H9 (cell line): ENCODE measurements at regions not wholly inside any gene's neighbourhood (a gene's known extent, or its start where the extent isn't known, plus 50 kb on each side); places are given as distances from the start of the nearest gene placed in this dataset.

Experiments
- DNase-seq: peaks from one replicate; pipeline ENCODE4 v3.0.0-alpha.2; 2017
- H2AFZ ChIP-seq: one replicate; pipeline ENCODE4 v1.6.1; 2013; ENCODE audit warnings: mild to moderate bottlenecking, low read length, control low read depth, moderate library complexity
- H2AK5ac ChIP-seq: 2 replicates; pipeline ENCODE4 v1.6.1; 2013; ENCODE audit warnings: low read length, control low read depth, mixed read lengths; ENCODE audit not compliant: insufficient read length
- H2BK120ac ChIP-seq: one replicate; pipeline ENCODE4 v1.6.1; 2013; ENCODE audit warnings: low read depth, mild to moderate bottlenecking, low read length, control low read depth, inconsistent platforms; ENCODE audit not compliant: poor library complexity, severe bottlenecking
- H2BK12ac ChIP-seq: 2 replicates; pipeline ENCODE4 v1.6.1; 2013; ENCODE audit warnings: low read length, control low read depth, mixed read lengths, low read depth; ENCODE audit not compliant: insufficient read length
- H2BK15ac ChIP-seq: 2 replicates; pipeline ENCODE4 v1.6.1; 2013; ENCODE audit warnings: low read depth, low read length, control low read depth
- H2BK20ac ChIP-seq: one replicate; pipeline ENCODE4 v1.6.1; 2013; ENCODE audit warnings: low read depth, mild to moderate bottlenecking, low read length, control low read depth, inconsistent platforms; ENCODE audit not compliant: poor library complexity, severe bottlenecking
- H2BK5ac ChIP-seq: 2 replicates; pipeline ENCODE4 v1.6.1; 2013; ENCODE audit warnings: low read length, control low read depth, mixed read lengths; ENCODE audit not compliant: insufficient read length
- H3K14ac ChIP-seq: 2 replicates; pipeline ENCODE4 v1.6.1; 2013; ENCODE audit warnings: low read length, control low read depth; ENCODE audit not compliant: insufficient read depth
- H3K18ac ChIP-seq: 2 replicates; pipeline ENCODE4 v1.6.1; 2013; ENCODE audit warnings: low read depth, mild to moderate bottlenecking, mixed read lengths, low read length, control low read depth; ENCODE audit not compliant: insufficient read length
- H3K23ac ChIP-seq: 2 replicates; pipeline ENCODE4 v1.6.1; 2013; ENCODE audit warnings: low read length, control low read depth, mixed read lengths, low read depth; ENCODE audit not compliant: insufficient read length
- H3K23me2 ChIP-seq: 2 replicates; pipeline ENCODE4 v1.6.1; 2013; ENCODE audit warnings: low read depth, mild to moderate bottlenecking, mixed read lengths, low read length, control low read depth; ENCODE audit not compliant: insufficient read length, poor library complexity, severe bottlenecking
- H3K27ac ChIP-seq: 2 replicates; pipeline ENCODE4 v1.5.1; 2013; ENCODE audit warnings: low read length, control low read depth, mixed read lengths, low read depth; ENCODE audit not compliant: insufficient read length
- H3K27me3 ChIP-seq: 2 replicates; pipeline ENCODE4 v1.6.1; 2013; ENCODE audit warnings: low read length, control low read depth, inconsistent platforms; ENCODE audit not compliant: insufficient read depth
- H3K4ac ChIP-seq: 2 replicates; pipeline ENCODE4 v1.6.1; 2013; ENCODE audit warnings: low read depth, mild to moderate bottlenecking, control low read depth, inconsistent platforms, low read length, moderate library complexity
- H3K4me1 ChIP-seq: 2 replicates; pipeline ENCODE4 v1.6.1; 2013; ENCODE audit warnings: low read length, control low read depth, inconsistent platforms; ENCODE audit not compliant: insufficient read depth
- H3K4me2 ChIP-seq: 2 replicates; pipeline ENCODE4 v1.6.1; 2013; ENCODE audit warnings: low read length, control low read depth, mixed read lengths; ENCODE audit not compliant: insufficient read length, insufficient read depth
- H3K56ac ChIP-seq: 2 replicates; pipeline ENCODE4 v1.6.1; 2013; ENCODE audit warnings: low read depth, mild to moderate bottlenecking, mixed read lengths, low read length, control low read depth; ENCODE audit not compliant: insufficient read length
- H3K79me1 ChIP-seq: 2 replicates; pipeline ENCODE4 v1.6.1; 2013; ENCODE audit warnings: low read depth, mild to moderate bottlenecking, moderate library complexity, low read length, control low read depth, inconsistent platforms; ENCODE audit not compliant: insufficient read depth, poor library complexity, severe bottlenecking
- H3K79me2 ChIP-seq: 2 replicates; pipeline ENCODE4 v1.6.1; 2013; ENCODE audit warnings: low read length, control low read depth, inconsistent platforms; ENCODE audit not compliant: insufficient read depth
- H3K9ac ChIP-seq: 2 replicates; pipeline ENCODE4 v1.6.1; 2013; ENCODE audit warnings: low read length, control low read depth, mixed read lengths; ENCODE audit not compliant: insufficient read length; ENCODE audit errors: extremely low read depth
- H3K9me3 ChIP-seq: one replicate; pipeline ENCODE4 v1.6.1; 2013; ENCODE audit warnings: low read depth, low read length, inconsistent platforms; ENCODE audit not compliant: control insufficient read depth
- H3T11ph ChIP-seq: one replicate; pipeline ENCODE4 v1.6.1; 2013; ENCODE audit warnings: mild to moderate bottlenecking, low read length, control low read depth, inconsistent platforms
- H4K20me1 ChIP-seq: one replicate; pipeline ENCODE4 v1.6.1; 2013; ENCODE audit not compliant: control insufficient read depth, insufficient read length, insufficient read depth
- H4K5ac ChIP-seq: 2 replicates; pipeline ENCODE4 v1.6.1; 2013; ENCODE audit warnings: low read depth, mild to moderate bottlenecking, mixed read lengths, low read length, control low read depth; ENCODE audit not compliant: insufficient read length
- H4K8ac ChIP-seq: replicated peaks from 2 replicates; pipeline ENCODE4 v1.6.1; 2013; ENCODE audit warnings: low read length, control low read depth, mixed read lengths, low read depth; ENCODE audit not compliant: insufficient read length
- H4K91ac ChIP-seq: 2 replicates; pipeline ENCODE4 v1.6.1; 2013; ENCODE audit warnings: low read depth, mild to moderate bottlenecking, moderate library complexity, mixed read lengths, low read length, control low read depth; ENCODE audit not compliant: insufficient read length
- H3K27ac Mint-ChIP-seq, 3 experiments: 2 replicates in 2 of 3; 3 replicates in 1 of 3; pipeline ENCODE4 v1.8.0; 2020 to 2021; ENCODE audit warnings: mixed read lengths in 3 of 3, mild to moderate bottlenecking in 1 of 3, moderate library complexity in 1 of 3
- H3K27me3 Mint-ChIP-seq: 2 replicates; pipeline ENCODE4 v1.8.0; 2021; ENCODE audit warnings: low read depth, mild to moderate bottlenecking, moderate library complexity, mixed read lengths
- H3K36me3 Mint-ChIP-seq, 3 experiments: 2 replicates in 2 of 3; 3 replicates in 1 of 3; pipeline ENCODE4 v1.8.0; 2020 to 2021; ENCODE audit warnings: low read depth in 3 of 3, mixed read lengths in 3 of 3; ENCODE audit not compliant: insufficient read depth in 1 of 3
- H3K4me1 Mint-ChIP-seq, 2 experiments: 2 replicates each; pipeline ENCODE4 v1.8.0; 2020; ENCODE audit warnings: mixed read lengths in 2 of 2
- H3K4me3 Mint-ChIP-seq, 2 experiments: 2 replicates in 1 of 2; 3 replicates in 1 of 2; pipeline ENCODE4 v1.8.0; 2020 to 2021; ENCODE audit warnings: mild to moderate bottlenecking in 2 of 2, mixed read lengths in 2 of 2, moderate library complexity in 1 of 2
- H3K9me3 Mint-ChIP-seq, 2 experiments: 2 replicates in 1 of 2; 3 replicates in 1 of 2; pipeline ENCODE4 v1.8.0; 2020; ENCODE audit warnings: mild to moderate bottlenecking in 2 of 2, mixed read lengths in 2 of 2, moderate library complexity in 1 of 2
- whole genome bisulfite sequencing: extraction: QIAGEN DNeasy Blood & Tissue Kit; methylation state at CpG from one replicate; pipeline ENCODE4 v1.1.7; 2013; ENCODE audit warnings: missing lambda C conversion rate, low lambda C conversion rate, mixed read lengths; ENCODE audit not compliant: insufficient read length; ENCODE audit errors: extremely low coverage; 5-methylcytosine and 5-hydroxymethylcytosine counted together
- TF ChIP-seq, protein P1 (sequence below): fragments of 200-600 bp; sonication (generic); conservative IDR thresholded peaks from 3 replicates; pipeline ENCODE4 v1.8.0; 2021; ENCODE audit warnings: antibody characterized with exemption, mild to moderate bottlenecking

- no peaks in the 10 kb centered on the region for H3K36me3 Mint-ChIP-seq
- Histone ChIP-seq H4K20me1 (no peaks in the 10 kb centered on the region), H3K23ac (no peak overlapping the region), H3K79me2 (no peaks in the 10 kb centered on the region), H3K27ac (no peak overlapping the region), H2BK5ac (no peak overlapping the region), H3K9ac (no peak overlapping the region), H4K91ac (no peak overlapping the region), H3K23me2 (no peaks in the 10 kb centered on the region), H4K5ac (no peak overlapping the region), H3K4ac (no peak overlapping the region), H3K4me1 (no peaks in the 10 kb centered on the region), H3K14ac (no peak overlapping the region), H2AFZ (no peak overlapping the region), H3T11ph (no peak overlapping the region), H3K56ac (no peak overlapping the region), H3K79me1 (no peaks in the 10 kb centered on the region), H4K8ac (no peak overlapping the region), H2BK20ac (no peak overlapping the region), H2BK12ac (no peak overlapping the region), H3K4me2 (no peak overlapping the region), H2AK5ac (no peak overlapping the region), H2BK15ac (no peak overlapping the region), H3K18ac (no peak overlapping the region), H3K27me3 (no peaks in the 10 kb centered on the region), H3K9me3 (no peaks in the 10 kb centered on the region), H2BK120ac (no peak overlapping the region)
- no peak overlapping the region for H3K4me3 Mint-ChIP-seq
- H3K9me3 Mint-ChIP-seq = peaks cover 0 to 3% of the 10 kb centered on the region in 2 experiments; a peak in 1 of 5 replicates
- no peak overlapping the region for H3K27ac Mint-ChIP-seq
- TF ChIP-seq, protein P1, sequence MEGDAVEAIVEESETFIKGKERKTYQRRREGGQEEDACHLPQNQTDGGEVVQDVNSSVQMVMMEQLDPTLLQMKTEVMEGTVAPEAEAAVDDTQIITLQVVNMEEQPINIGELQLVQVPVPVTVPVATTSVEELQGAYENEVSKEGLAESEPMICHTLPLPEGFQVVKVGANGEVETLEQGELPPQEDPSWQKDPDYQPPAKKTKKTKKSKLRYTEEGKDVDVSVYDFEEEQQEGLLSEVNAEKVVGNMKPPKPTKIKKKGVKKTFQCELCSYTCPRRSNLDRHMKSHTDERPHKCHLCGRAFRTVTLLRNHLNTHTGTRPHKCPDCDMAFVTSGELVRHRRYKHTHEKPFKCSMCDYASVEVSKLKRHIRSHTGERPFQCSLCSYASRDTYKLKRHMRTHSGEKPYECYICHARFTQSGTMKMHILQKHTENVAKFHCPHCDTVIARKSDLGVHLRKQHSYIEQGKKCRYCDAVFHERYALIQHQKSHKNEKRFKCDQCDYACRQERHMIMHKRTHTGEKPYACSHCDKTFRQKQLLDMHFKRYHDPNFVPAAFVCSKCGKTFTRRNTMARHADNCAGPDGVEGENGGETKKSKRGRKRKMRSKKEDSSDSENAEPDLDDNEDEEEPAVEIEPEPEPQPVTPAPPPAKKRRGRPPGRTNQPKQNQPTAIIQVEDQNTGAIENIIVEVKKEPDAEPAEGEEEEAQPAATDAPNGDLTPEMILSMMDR = peak; percentile 66
- peaks cover 6 to 10% of the 10 kb centered on the region in 2 experiments for H3K4me1 Mint-ChIP-seq
- peak; percentile 59 for DNase-seq
- no peaks in the 10 kb centered on the region for H3K27me3 Mint-ChIP-seq
- no CpG with 5 or more reads among the region's 2 CpGs for whole genome bisulfite sequencing
Observed at GRCh38 chr2:122136056-122136455, 380.6 kb downstream of the TSN start.
